ENCODE measurements at regions not wholly inside any gene's neighbourhood (a gene's known extent, or its start where the extent isn't known, plus 50 kb on each side); places are given as distances from the start of the nearest gene placed in this dataset.

DNA sequence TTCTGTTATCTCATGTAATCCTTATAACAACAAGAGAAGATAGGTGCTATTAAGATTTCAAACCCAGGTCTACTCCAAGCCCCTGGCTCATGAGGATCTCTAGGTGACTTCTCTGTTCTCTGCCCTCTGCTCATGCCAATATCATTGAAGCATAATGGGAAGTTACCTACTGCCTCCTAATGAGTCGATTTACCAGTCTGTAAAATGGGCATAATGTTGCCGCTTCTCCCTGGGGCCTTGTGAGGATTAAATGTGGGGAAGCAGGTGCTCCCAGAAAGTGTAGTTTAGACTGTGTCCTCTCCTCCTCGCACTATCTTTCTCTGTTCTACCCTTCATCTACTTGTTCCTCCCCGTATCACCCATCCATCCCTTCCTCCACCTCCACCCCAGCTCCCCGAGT lies 169.2 kb upstream of the LHX5 start:
- no peak overlapping the region for H3K27ac ChIP-seq (ENCODE audit: low read depth, low read length)
- no peaks in the 10 kb centered on the region for H3K36me3 ChIP-seq (ENCODE audit: control insufficient read depth, insufficient read depth, low read length)
- H3K27me3 ChIP-seq (ENCODE audit: control insufficient read depth, insufficient read depth, low read length) = no peaks in the 10 kb centered on the region
- no peak overlapping the region for H3K9ac ChIP-seq (ENCODE audit: low read depth, low read length)
- peaks cover 11% of the 10 kb centered on the region for H3K4me1 ChIP-seq (ENCODE audit: control insufficient read depth, insufficient read depth, low read length)
- no peak overlapping the region for H3K4me3 ChIP-seq (ENCODE audit: low read depth, low read length)
- no peaks in the 10 kb centered on the region for H3K9me3 ChIP-seq (ENCODE audit: control insufficient read depth, insufficient read depth, low read length)

DNA sequence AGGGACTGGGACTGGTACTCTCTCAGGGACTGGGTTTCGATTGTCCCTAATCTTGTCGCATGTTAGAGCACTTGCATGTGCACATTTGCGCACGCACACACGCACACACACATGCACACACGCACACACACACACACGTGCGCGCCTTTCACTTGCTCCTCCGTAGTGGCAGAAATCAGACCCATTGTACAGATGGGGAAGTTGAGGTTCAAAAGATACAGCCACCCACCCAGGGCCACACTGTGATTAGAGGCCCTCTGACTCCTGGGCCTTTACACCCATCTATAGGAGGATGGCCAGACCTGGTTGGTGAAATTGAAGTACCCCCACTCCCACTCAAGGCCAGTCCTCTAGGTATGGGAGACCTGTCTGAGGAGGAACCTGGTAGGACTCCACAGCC lies 167.8 kb upstream of the LHX5 start:
- Histone ChIP-seq H3K4me1 (ENCODE audit: control insufficient read depth, insufficient read depth, low read length) (peaks cover 12% of the 10 kb centered on the region), H3K4me3 (ENCODE audit: low read depth, low read length) (no peak overlapping the region), H3K9ac (ENCODE audit: low read depth, low read length) (no peak overlapping the region), H3K36me3 (ENCODE audit: control insufficient read depth, insufficient read depth, low read length) (no peaks in the 10 kb centered on the region), H3K27ac (ENCODE audit: low read depth, low read length) (no peak overlapping the region), H3K27me3 (ENCODE audit: control insufficient read depth, insufficient read depth, low read length) (no peaks in the 10 kb centered on the region), H3K9me3 (ENCODE audit: control insufficient read depth, insufficient read depth, low read length) (no peaks in the 10 kb centered on the region)

DNA sequence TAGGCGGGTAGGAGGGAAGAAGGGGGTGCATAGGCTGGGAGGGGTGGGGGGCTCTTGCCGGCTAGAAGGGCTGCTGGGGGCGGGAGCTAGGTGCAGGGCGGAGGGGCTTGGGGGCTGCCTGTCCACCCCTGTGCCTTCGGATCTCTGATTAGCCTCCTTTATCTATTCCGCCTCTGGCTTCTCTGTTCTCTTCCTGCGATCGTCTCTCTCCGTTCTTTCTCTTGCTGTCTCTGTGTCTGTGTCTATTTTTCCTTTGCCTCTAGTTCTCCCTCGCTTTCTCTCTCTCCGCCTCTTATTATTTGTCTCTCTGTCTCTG lies 166.7 kb upstream of the LHX5 start:
- Histone ChIP-seq H3K36me3 (ENCODE audit: control insufficient read depth, insufficient read depth, low read length) (no peaks in the 10 kb centered on the region), H3K9ac (ENCODE audit: low read depth, low read length) (no peak overlapping the region), H3K4me1 (ENCODE audit: control insufficient read depth, insufficient read depth, low read length) (peaks cover 12% of the 10 kb centered on the region), H3K27me3 (ENCODE audit: control insufficient read depth, insufficient read depth, low read length) (no peaks in the 10 kb centered on the region), H3K27ac (ENCODE audit: low read depth, low read length) (no peak overlapping the region), H3K9me3 (ENCODE audit: control insufficient read depth, insufficient read depth, low read length) (no peaks in the 10 kb centered on the region), H3K4me3 (ENCODE audit: low read depth, low read length) (peak overlapping the region; percentile 43; the same call in 1 of the 2 replicates)

GRCh38 chr12:113634982-113635381 lies 163.3 kb upstream of the LHX5 start:
- H3K27me3 ChIP-seq (ENCODE audit: control insufficient read depth, insufficient read depth, low read length) = no peaks in the 10 kb centered on the region
- peaks cover 5% of the 10 kb centered on the region; the same call in 1 of the 2 replicates for H3K9me3 ChIP-seq (ENCODE audit: control insufficient read depth, insufficient read depth, low read length)
- no peak overlapping the region for H3K27ac ChIP-seq (ENCODE audit: low read depth, low read length)
- H3K36me3 ChIP-seq (ENCODE audit: control insufficient read depth, insufficient read depth, low read length) = no peaks in the 10 kb centered on the region
- H3K4me1 ChIP-seq (ENCODE audit: control insufficient read depth, insufficient read depth, low read length) = peaks cover 11% of the 10 kb centered on the region
- H3K9ac ChIP-seq (ENCODE audit: low read depth, low read length) = no peak overlapping the region
- H3K4me3 ChIP-seq (ENCODE audit: low read depth, low read length) = no peak overlapping the region

DNA sequence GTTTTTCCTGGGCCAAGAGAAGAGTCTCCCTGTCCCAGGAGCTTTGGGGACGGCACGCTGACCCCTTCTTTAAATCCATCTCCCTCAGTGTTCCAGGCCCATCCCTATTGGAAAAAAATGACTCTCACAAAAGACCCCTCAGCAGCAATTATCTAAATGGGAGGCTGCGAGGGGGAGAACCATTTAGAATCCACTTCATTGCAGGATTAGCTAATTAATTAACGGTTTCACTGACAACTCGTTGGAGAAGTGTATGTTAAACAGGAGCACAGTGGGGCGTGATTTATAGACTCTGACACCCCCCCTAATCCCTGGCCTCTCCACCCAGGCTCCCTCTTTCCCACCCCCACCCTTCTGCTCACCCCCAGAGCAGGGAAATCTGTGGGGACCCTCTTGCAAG lies 162.8 kb upstream of the LHX5 start:
- Histone ChIP-seq H3K36me3 (ENCODE audit: control insufficient read depth, insufficient read depth, low read length) (no peaks in the 10 kb centered on the region), H3K27ac (ENCODE audit: low read depth, low read length) (no peak overlapping the region), H3K27me3 (ENCODE audit: control insufficient read depth, insufficient read depth, low read length) (no peaks in the 10 kb centered on the region), H3K9ac (ENCODE audit: low read depth, low read length) (no peak overlapping the region), H3K4me3 (ENCODE audit: low read depth, low read length) (no peak overlapping the region), H3K4me1 (ENCODE audit: control insufficient read depth, insufficient read depth, low read length) (peaks cover 11% of the 10 kb centered on the region), H3K9me3 (ENCODE audit: control insufficient read depth, insufficient read depth, low read length) (peaks cover 5% of the 10 kb centered on the region; the same call in 1 of the 2 replicates)

GRCh38 chr12:113633678-113634332 lies 162.1 kb upstream of the LHX5 start:
- Histone ChIP-seq H3K9me3 (ENCODE audit: control insufficient read depth, insufficient read depth, low read length) (peaks cover 5% of the 10 kb centered on the region; the same call in 1 of the 2 replicates), H3K9ac (ENCODE audit: low read depth, low read length) (no peak overlapping the region), H3K27me3 (ENCODE audit: control insufficient read depth, insufficient read depth, low read length) (no peaks in the 10 kb centered on the region), H3K27ac (ENCODE audit: low read depth, low read length) (no peak overlapping the region), H3K36me3 (ENCODE audit: control insufficient read depth, insufficient read depth, low read length) (no peaks in the 10 kb centered on the region), H3K4me1 (ENCODE audit: control insufficient read depth, insufficient read depth, low read length) (peaks cover 11% of the 10 kb centered on the region), H3K4me3 (ENCODE audit: low read depth, low read length) (no peak overlapping the region)

DNA sequence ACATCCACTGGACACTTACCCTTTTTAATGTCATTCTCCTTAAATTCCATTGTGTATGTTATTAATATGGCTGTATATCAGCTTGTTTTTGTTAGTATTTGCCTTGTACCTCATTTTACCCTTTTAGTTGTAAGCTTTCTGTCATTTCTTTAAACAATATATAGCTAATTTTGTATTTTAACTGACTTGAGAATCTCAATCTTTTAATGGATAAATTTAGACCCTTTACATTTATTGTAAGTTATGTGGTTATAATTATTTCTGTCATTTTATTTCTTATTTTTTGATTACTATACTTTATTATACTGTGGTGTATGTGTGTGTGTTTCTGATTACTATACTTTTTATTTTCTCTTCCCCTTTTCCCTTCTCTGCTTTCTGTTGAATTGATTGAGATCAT lies 159.0 kb upstream of the LHX5 start:
- Histone ChIP-seq H3K9ac (ENCODE audit: low read depth, low read length) (no peak overlapping the region), H3K27ac (ENCODE audit: low read depth, low read length) (no peak overlapping the region), H3K4me3 (ENCODE audit: low read depth, low read length) (no peak overlapping the region), H3K4me1 (ENCODE audit: control insufficient read depth, insufficient read depth, low read length) (peaks cover 3% of the 10 kb centered on the region; the same call in 1 of the 2 replicates), H3K9me3 (ENCODE audit: control insufficient read depth, insufficient read depth, low read length) (peaks cover 15% of the 10 kb centered on the region; the same call in 1 of the 2 replicates), H3K36me3 (ENCODE audit: control insufficient read depth, insufficient read depth, low read length) (no peaks in the 10 kb centered on the region), H3K27me3 (ENCODE audit: control insufficient read depth, insufficient read depth, low read length) (no peaks in the 10 kb centered on the region)

DNA sequence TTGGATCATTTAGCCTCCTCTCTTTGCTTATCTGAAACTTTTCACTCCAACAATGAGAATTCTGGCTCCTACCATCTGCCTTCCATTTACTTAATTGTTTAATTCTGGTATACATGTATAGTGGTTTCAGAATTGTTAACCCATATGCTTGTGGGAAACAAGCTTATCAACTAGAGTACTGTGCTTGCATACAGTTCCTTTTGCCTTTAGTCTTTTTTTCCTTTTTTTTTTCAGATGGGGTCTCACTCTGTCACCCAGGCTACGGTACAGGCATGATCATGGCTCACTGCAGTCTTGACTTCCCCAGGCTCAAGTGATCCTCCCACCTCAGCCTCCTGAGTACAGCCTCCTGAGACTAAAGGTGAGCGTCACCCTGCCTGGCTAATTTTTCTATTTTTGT lies 153.8 kb upstream of the LHX5 start:
- Histone ChIP-seq H3K27ac (ENCODE audit: low read depth, low read length) (no peak overlapping the region), H3K4me1 (ENCODE audit: control insufficient read depth, insufficient read depth, low read length) (no peaks in the 10 kb centered on the region; the same call in 1 of the 2 replicates), H3K27me3 (ENCODE audit: control insufficient read depth, insufficient read depth, low read length) (no peaks in the 10 kb centered on the region), H3K9me3 (ENCODE audit: control insufficient read depth, insufficient read depth, low read length) (peaks cover 15% of the 10 kb centered on the region; the same call in 1 of the 2 replicates), H3K4me3 (ENCODE audit: low read depth, low read length) (no peak overlapping the region), H3K36me3 (ENCODE audit: control insufficient read depth, insufficient read depth, low read length) (no peaks in the 10 kb centered on the region), H3K9ac (ENCODE audit: low read depth, low read length) (no peak overlapping the region)

DNA sequence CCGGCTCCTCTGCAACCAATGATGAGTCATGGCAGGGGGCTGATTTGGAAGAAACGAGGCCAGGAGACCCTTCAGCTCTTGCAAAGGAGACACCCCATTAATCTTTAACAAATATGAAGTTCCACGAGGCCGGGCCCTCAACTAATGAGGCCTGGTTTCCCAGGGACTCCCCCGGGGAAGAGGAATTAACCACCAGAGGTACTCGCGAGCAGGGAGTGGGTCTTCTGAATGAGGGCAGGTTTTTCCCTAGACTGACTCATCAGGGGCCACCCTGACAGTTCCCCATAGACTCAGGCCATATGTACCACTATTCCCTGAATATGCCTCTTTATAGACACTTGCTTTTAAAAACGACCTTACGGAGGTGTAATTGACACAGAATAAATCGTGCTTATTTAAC lies 150.7 kb upstream of the LHX5 start:
- Histone ChIP-seq H3K4me1 (ENCODE audit: control insufficient read depth, insufficient read depth, low read length) (no peaks in the 10 kb centered on the region; the same call in 1 of the 2 replicates), H3K9me3 (ENCODE audit: control insufficient read depth, insufficient read depth, low read length) (peaks cover 15% of the 10 kb centered on the region; the same call in 1 of the 2 replicates), H3K36me3 (ENCODE audit: control insufficient read depth, insufficient read depth, low read length) (no peaks in the 10 kb centered on the region), H3K9ac (ENCODE audit: low read depth, low read length) (no peak overlapping the region), H3K27me3 (ENCODE audit: control insufficient read depth, insufficient read depth, low read length) (no peaks in the 10 kb centered on the region), H3K27ac (ENCODE audit: low read depth, low read length) (no peak overlapping the region), H3K4me3 (ENCODE audit: low read depth, low read length) (no peak overlapping the region)

GRCh38 chr12:113620437-113620976 lies 148.8 kb upstream of the LHX5 start:
- Histone ChIP-seq H3K9ac (ENCODE audit: low read depth, low read length) (no peak overlapping the region), H3K36me3 (ENCODE audit: control insufficient read depth, insufficient read depth, low read length) (no peaks in the 10 kb centered on the region), H3K4me3 (ENCODE audit: low read depth, low read length) (no peak overlapping the region), H3K27ac (ENCODE audit: low read depth, low read length) (no peak overlapping the region), H3K9me3 (ENCODE audit: control insufficient read depth, insufficient read depth, low read length) (peaks cover 3% of the 10 kb centered on the region; the same call in 1 of the 2 replicates), H3K27me3 (ENCODE audit: control insufficient read depth, insufficient read depth, low read length) (no peaks in the 10 kb centered on the region), H3K4me1 (ENCODE audit: control insufficient read depth, insufficient read depth, low read length) (no peaks in the 10 kb centered on the region; the same call in 1 of the 2 replicates)

DNA sequence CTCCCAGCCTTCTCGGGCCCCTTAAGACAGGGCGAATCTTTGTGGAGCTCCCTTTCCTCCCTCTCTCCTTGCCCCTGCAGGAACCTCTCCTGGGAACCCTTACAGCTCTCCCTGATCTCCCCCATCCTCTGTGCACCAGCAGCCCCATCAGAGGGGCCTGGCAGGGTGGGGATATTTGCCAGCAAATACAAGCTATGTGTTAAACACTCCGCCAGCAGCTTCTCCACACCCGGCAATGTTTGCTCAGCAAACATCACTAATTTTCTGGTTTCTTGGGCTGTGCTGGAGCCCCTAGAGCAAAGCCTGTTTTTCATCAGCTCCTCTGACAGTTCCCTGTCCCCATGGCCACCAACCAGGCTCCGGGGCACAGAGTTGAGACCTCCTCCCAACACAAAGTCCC lies 147.5 kb upstream of the LHX5 start:
- no peak overlapping the region for H3K4me3 ChIP-seq (ENCODE audit: low read depth, low read length)
- no peak overlapping the region for H3K27ac ChIP-seq (ENCODE audit: low read depth, low read length)
- H3K9ac ChIP-seq (ENCODE audit: low read depth, low read length) = no peak overlapping the region
- no peaks in the 10 kb centered on the region; the same call in 1 of the 2 replicates for H3K4me1 ChIP-seq (ENCODE audit: control insufficient read depth, insufficient read depth, low read length)
- no peaks in the 10 kb centered on the region for H3K36me3 ChIP-seq (ENCODE audit: control insufficient read depth, insufficient read depth, low read length)
- H3K27me3 ChIP-seq (ENCODE audit: control insufficient read depth, insufficient read depth, low read length) = no peaks in the 10 kb centered on the region
- no peaks in the 10 kb centered on the region for H3K9me3 ChIP-seq (ENCODE audit: control insufficient read depth, insufficient read depth, low read length)

Data from HUES48 (cell line).